ENCODE measurements at regions not wholly inside any gene's neighbourhood (a gene's known extent, or its start where the extent isn't known, plus 50 kb on each side); places are given as distances from the start of the nearest gene placed in this dataset.

- TF ChIP-seq CTCF (conservative IDR thresholded peaks at IDR 0.05; ENCODE audit: low read depth, low read length) (no peak), EZH2 (IDR thresholded peaks at IDR 0.05; ENCODE audit: borderline replicate concordance, low read depth, low read length, poor library complexity, severe bottlenecking) (no peak)
These were observed 143.5 kb downstream of the NEDD1 start for GRCh38 chr12:97050509-97050908.

Measured in A673 (cell line).